Natural killer cell (primary cell): ENCODE measurements at regions not wholly inside any gene's neighbourhood (a gene's known extent, or its start where the extent isn't known, plus 50 kb on each side); places are given as distances from the start of the nearest gene placed in this dataset.

Experiments used
- ATAC-seq, 3 donors: fragments of 150-1000 bp in 2 of 3; fragments of 200-7000 bp in 1 of 3; cut with Tn5 transposase; 1 replicate in 1 of 3; 2 replicates in 2 of 3; pipeline ENCODE4 v1.10.0; 2021; ENCODE audit warnings: mild to moderate bottlenecking in 2 of 3, moderate library complexity in 2 of 3
- DNase-seq, 2 donors: peaks; one replicate each; pipeline versions ENCODE4 v3.0.0 to v3.0.0-alpha.2; 2013 to 2021; ENCODE audit warnings: mixed read lengths in 1 of 2
- H3K27ac ChIP-seq: one replicate; pipeline ENCODE4 v1.5.1; 2013; ENCODE audit warnings: mild to moderate bottlenecking, low read length
- H3K27me3 ChIP-seq: one replicate; pipeline ENCODE4 v1.6.1; 2013; ENCODE audit warnings: low read length; ENCODE audit not compliant: control insufficient read depth, insufficient read depth
- H3K36me3 ChIP-seq: one replicate; pipeline ENCODE4 v1.6.1; 2013; ENCODE audit warnings: low read length; ENCODE audit not compliant: control insufficient read depth, insufficient read depth
- H3K4me1 ChIP-seq: one replicate; pipeline ENCODE4 v1.6.1; 2013; ENCODE audit warnings: low read length; ENCODE audit not compliant: control insufficient read depth, insufficient read depth
- H3K4me3 ChIP-seq: one replicate; pipeline ENCODE4 v1.5.1; 2013; ENCODE audit warnings: low read length
- H3K9me3 ChIP-seq: one replicate; pipeline ENCODE4 v1.6.1; 2013; ENCODE audit warnings: low read length; ENCODE audit not compliant: control insufficient read depth, insufficient read depth
- H3K27ac Mint-ChIP-seq, 2 donors: one replicate each; pipeline ENCODE4 v1.8.0; 2022; ENCODE audit warnings: mild to moderate bottlenecking in 2 of 2, mixed read lengths in 2 of 2, moderate library complexity in 1 of 2
- H3K27me3 Mint-ChIP-seq, 2 donors: one replicate each; pipeline ENCODE4 v1.8.0; 2022; ENCODE audit warnings: low read depth in 2 of 2, mixed read lengths in 2 of 2
- H3K36me3 Mint-ChIP-seq: one replicate; pipeline ENCODE4 v1.8.0; 2022; ENCODE audit warnings: mixed read lengths
- H3K4me1 Mint-ChIP-seq, 2 donors: one replicate each; pipeline ENCODE4 v1.8.0; 2022; ENCODE audit warnings: mixed read lengths in 2 of 2
- H3K4me3 Mint-ChIP-seq: one replicate; pipeline ENCODE4 v1.8.0; 2022; ENCODE audit warnings: mild to moderate bottlenecking, moderate library complexity, mixed read lengths
- H3K9me3 Mint-ChIP-seq, 2 donors: one replicate each; pipeline ENCODE4 v1.8.0; 2022; ENCODE audit warnings: mixed read lengths in 2 of 2
- CTCF ChIP-seq: fragments of 200-600 bp; IDR thresholded peaks from one replicate; pipeline ENCODE4 v1.8.0; 2022; ENCODE audit warnings: antibody characterized with exemption
- WGBS: methylation state at CpG from one replicate; pipeline ENCODE4 v1.1.7; 2013; ENCODE audit warnings: missing lambda C conversion rate; ENCODE audit not compliant: insufficient coverage; 5-methylcytosine and 5-hydroxymethylcytosine counted together
- intact Hi-C: fragments of 100-400 bp; cut with micrococcal nuclease; formaldehyde crosslinking; loops from one replicate; pipeline ENCODE4 v1.14.2; 2022

- no peak overlapping the region for H3K4me3 ChIP-seq
- no peak overlapping the region for H3K4me3 Mint-ChIP-seq
- H3K36me3 ChIP-seq: no peaks in the 10 kb centered on the region
- H3K9me3 Mint-ChIP-seq: peaks cover 7 to 13% of the 10 kb centered on the region in 2 donors
- H3K27ac Mint-ChIP-seq: no peak overlapping the region
- ATAC-seq (no peak), DNase-seq (no peak)
- no peaks in the 10 kb centered on the region for H3K36me3 Mint-ChIP-seq
- peaks cover 8% of the 10 kb centered on the region for H3K9me3 ChIP-seq
- no peaks in the 10 kb centered on the region for H3K27me3 Mint-ChIP-seq
- no peak overlapping the region for H3K27ac ChIP-seq
- no peaks in the 10 kb centered on the region for H3K4me1 Mint-ChIP-seq
- H3K4me1 ChIP-seq: no peaks in the 10 kb centered on the region
- intact Hi-C loops: no loop called here
- H3K27me3 ChIP-seq: no peaks in the 10 kb centered on the region
- TF ChIP-seq CTCF: no peak
- 69% methylated on average over 3 of the region's 3 CpGs for WGBS
These were observed 279.0 kb upstream of the TACR3 start for GRCh38 chr4:103998756-103999155.

- no peak overlapping the region for H3K27ac Mint-ChIP-seq
- no peaks in the 10 kb centered on the region for H3K4me1 Mint-ChIP-seq
- WGBS: no CpG with 5 or more reads among the region's 2 CpGs
- H3K9me3 Mint-ChIP-seq: peaks cover 6 to 11% of the 10 kb centered on the region in 2 donors
- Histone ChIP-seq H3K27me3 (no peaks in the 10 kb centered on the region), H3K4me1 (no peaks in the 10 kb centered on the region), H3K27ac (no peak overlapping the region), H3K9me3 (no peaks in the 10 kb centered on the region), H3K36me3 (no peaks in the 10 kb centered on the region), H3K4me3 (no peak overlapping the region)
- intact Hi-C loops: no loop called here
- ATAC-seq (no peak), DNase-seq (no peak)
- no peaks in the 10 kb centered on the region for H3K27me3 Mint-ChIP-seq
- no peaks in the 10 kb centered on the region for H3K36me3 Mint-ChIP-seq
- H3K4me3 Mint-ChIP-seq: no peak overlapping the region
- no peak for TF ChIP-seq CTCF
These were observed 276.9 kb upstream of the TACR3 start for GRCh38 chr4:103996637-103997036.

GRCh38 chr4:103996064-103996463 lies 276.3 kb upstream of the TACR3 start:
- ATAC-seq (no peak), DNase-seq (no peak)
- Histone ChIP-seq H3K27ac (no peak overlapping the region), H3K4me3 (no peak overlapping the region), H3K36me3 (no peaks in the 10 kb centered on the region), H3K4me1 (no peaks in the 10 kb centered on the region), H3K27me3 (no peaks in the 10 kb centered on the region), H3K9me3 (no peaks in the 10 kb centered on the region)
- intact Hi-C loops: no loop called here
- Mint-ChIP-seq H3K27ac (no peak overlapping the region), H3K9me3 (peaks cover 8 to 12% of the 10 kb centered on the region in 2 donors), H3K4me1 (no peaks in the 10 kb centered on the region), H3K4me3 (no peak overlapping the region), H3K27me3 (no peaks in the 10 kb centered on the region), H3K36me3 (no peaks in the 10 kb centered on the region)
- no CpG with 5 or more reads among the region's 2 CpGs for WGBS
- TF ChIP-seq CTCF: no peak

- TF ChIP-seq CTCF: no peak
- no peaks in the 10 kb centered on the region for H3K9me3 ChIP-seq
- H3K4me3 ChIP-seq: no peak overlapping the region
- Mint-ChIP-seq H3K9me3 (peaks cover 13 to 15% of the 10 kb centered on the region in 2 donors), H3K27ac (no peak overlapping the region), H3K4me3 (no peak overlapping the region), H3K36me3 (no peaks in the 10 kb centered on the region), H3K27me3 (no peaks in the 10 kb centered on the region), H3K4me1 (no peaks in the 10 kb centered on the region)
- ATAC-seq: no peak
- no peak overlapping the region for H3K27ac ChIP-seq
- DNase-seq: no peak
- intact Hi-C loops: no loop called here
- H3K27me3 ChIP-seq: no peaks in the 10 kb centered on the region
- no peaks in the 10 kb centered on the region for H3K4me1 ChIP-seq
- H3K36me3 ChIP-seq: no peaks in the 10 kb centered on the region
- whole genome bisulfite sequencing: no CpG with 5 or more reads among the region's 1 CpG
These were observed 274.3 kb upstream of the TACR3 start for GRCh38 chr4:103994059-103994458.
